ENCODE measurements at regions not wholly inside any gene's neighbourhood (a gene's known extent, or its start where the extent isn't known, plus 50 kb on each side); places are given as distances from the start of the nearest gene placed in this dataset.
"Not testable (repeated sequence)": the region's sequence is repeated elsewhere in the genome, so short reads cannot be mapped to it uniquely, and the experiment has no call there.

DNA sequence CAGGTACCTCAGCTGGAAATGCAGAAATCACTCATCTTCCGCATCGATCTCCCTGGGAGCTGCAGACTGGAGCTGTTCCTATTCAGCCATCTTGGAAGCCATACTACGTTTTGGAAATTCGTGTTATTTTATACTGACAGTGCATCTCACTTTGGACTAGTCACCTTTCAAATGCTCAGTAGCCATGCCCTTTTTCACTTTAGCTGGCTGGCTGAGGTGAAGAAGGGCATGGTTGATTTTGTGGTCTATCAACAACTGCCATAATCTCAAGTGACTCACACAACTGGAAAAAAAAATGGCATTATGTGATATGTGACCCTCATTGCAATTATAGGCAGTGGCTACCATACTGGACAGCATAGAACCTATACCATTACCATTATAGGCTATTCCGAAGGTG lies 100.5 kb downstream of the CCDC71L start:
- Histone ChIP-seq H2AFZ (ENCODE audit: insufficient read depth, low read depth, low read length, poor library complexity, severe bottlenecking) (no peak overlapping the region), H3K9ac (ENCODE audit: low read length) (no peak overlapping the region), H3K27ac (ENCODE audit: low read length in 2 of 2) (no peak overlapping the region), H3K9me3 (ENCODE audit: control extremely low read depth in 1 of 3, control insufficient read depth in 2 of 3, insufficient read depth in 1 of 3, low read length in 2 of 3) (no peaks in the 10 kb centered on the region), H3K4me2 (replicated peaks; ENCODE audit: low read depth, low read length, poor library complexity, severe bottlenecking) (no peak overlapping the region), H3K4me3 (ENCODE audit: control extremely low read depth in 1 of 5, extremely low read depth in 1 of 5, insufficient read depth in 1 of 5, low read depth in 2 of 5, low read length in 4 of 5) (no peak overlapping the region), H3K4me1 (ENCODE audit: control insufficient read depth in 2 of 2, insufficient read depth in 2 of 2, low read length in 2 of 2) (no peaks in the 10 kb centered on the region), H3K36me3 (replicated peaks in 1 of 2; ENCODE audit: control extremely low read depth in 1 of 2, control insufficient read depth in 1 of 2, extremely low read depth in 1 of 2, insufficient read depth in 2 of 2, low read length in 1 of 2) (no peaks in the 10 kb centered on the region), H4K20me1 (ENCODE audit: control insufficient read depth, insufficient read depth, low read length, poor library complexity, severe bottlenecking) (no peaks in the 10 kb centered on the region), H3K79me2 (ENCODE audit: control insufficient read depth, insufficient read depth, low read length) (no peaks in the 10 kb centered on the region), H3K27me3 (replicated peaks in 1 of 4; ENCODE audit: control extremely low read depth in 1 of 4, control insufficient read depth in 3 of 4, insufficient read depth in 4 of 4, low read length in 3 of 4) (no peaks in the 10 kb centered on the region)
- CTCF ChIA-PET: no interaction called here
- TF ChIP-seq, protein P1, sequence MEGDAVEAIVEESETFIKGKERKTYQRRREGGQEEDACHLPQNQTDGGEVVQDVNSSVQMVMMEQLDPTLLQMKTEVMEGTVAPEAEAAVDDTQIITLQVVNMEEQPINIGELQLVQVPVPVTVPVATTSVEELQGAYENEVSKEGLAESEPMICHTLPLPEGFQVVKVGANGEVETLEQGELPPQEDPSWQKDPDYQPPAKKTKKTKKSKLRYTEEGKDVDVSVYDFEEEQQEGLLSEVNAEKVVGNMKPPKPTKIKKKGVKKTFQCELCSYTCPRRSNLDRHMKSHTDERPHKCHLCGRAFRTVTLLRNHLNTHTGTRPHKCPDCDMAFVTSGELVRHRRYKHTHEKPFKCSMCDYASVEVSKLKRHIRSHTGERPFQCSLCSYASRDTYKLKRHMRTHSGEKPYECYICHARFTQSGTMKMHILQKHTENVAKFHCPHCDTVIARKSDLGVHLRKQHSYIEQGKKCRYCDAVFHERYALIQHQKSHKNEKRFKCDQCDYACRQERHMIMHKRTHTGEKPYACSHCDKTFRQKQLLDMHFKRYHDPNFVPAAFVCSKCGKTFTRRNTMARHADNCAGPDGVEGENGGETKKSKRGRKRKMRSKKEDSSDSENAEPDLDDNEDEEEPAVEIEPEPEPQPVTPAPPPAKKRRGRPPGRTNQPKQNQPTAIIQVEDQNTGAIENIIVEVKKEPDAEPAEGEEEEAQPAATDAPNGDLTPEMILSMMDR (IDR thresholded peaks at IDR 0.05): no peak
- TF ChIP-seq EZH2 (IDR thresholded peaks at IDR 0.05; ENCODE audit: borderline replicate concordance, insufficient read depth, low read depth, low read length, poor library complexity, severe bottlenecking): no peak
- no peak overlapping the region for H3K4me3 Mint-ChIP-seq
- ATAC-seq (ENCODE audit: low read depth) (no peak), DNase-seq (no peak)
- H3K9me3 Mint-ChIP-seq (ENCODE audit: insufficient read depth): no peaks in the 10 kb centered on the region
- no peaks in the 10 kb centered on the region for H3K27me3 Mint-ChIP-seq
- peaks cover 8% of the 10 kb centered on the region for H3K4me1 Mint-ChIP-seq
- H3K27ac Mint-ChIP-seq: no peak overlapping the region
- POLR2A ChIA-PET: no interaction called here
- intact Hi-C loops (cut with micrococcal nuclease): no loop called here
- WGBS (ENCODE audit: insufficient coverage): 97% methylated on average over 5 of the region's 5 CpGs

DNA sequence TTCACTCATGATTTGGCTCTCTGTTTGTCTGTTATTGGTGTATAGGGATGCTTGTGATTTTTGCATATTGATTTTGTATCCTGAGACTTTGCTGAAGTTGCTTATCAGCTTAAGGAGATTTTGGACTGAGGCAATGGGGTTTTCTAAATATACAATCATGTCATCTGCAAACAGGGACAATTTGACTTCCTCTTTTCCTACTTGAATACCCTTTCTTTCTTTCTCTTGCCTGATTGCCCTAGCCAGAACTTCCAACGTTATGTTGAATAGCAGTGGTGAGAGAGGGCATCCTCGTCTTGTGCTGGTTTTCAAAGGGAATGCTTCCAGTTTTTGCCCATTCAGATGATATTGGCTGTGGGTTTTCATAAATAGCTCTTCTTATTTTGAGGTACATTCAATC lies 104.7 kb downstream of the CCDC71L start:
- H3K4me1 ChIP-seq (ENCODE audit: control insufficient read depth in 2 of 2, insufficient read depth in 2 of 2, low read length in 2 of 2): peaks cover 18 to 20% of the 10 kb centered on the region in 2 donors
- H3K27me3 ChIP-seq (replicated peaks in 1 of 4; ENCODE audit: control extremely low read depth in 1 of 4, control insufficient read depth in 3 of 4, insufficient read depth in 4 of 4, low read length in 3 of 4); H3K4me3 Mint-ChIP-seq; POLR2A ChIA-PET; H4K20me1 ChIP-seq (ENCODE audit: control insufficient read depth, insufficient read depth, low read length, poor library complexity, severe bottlenecking); H3K27ac Mint-ChIP-seq; ATAC-seq (ENCODE audit: low read depth); DNase-seq; H3K4me3 ChIP-seq (ENCODE audit: control extremely low read depth in 1 of 5, extremely low read depth in 1 of 5, insufficient read depth in 1 of 5, low read depth in 2 of 5, low read length in 4 of 5); H3K79me2 ChIP-seq (ENCODE audit: control insufficient read depth, insufficient read depth, low read length); H3K27ac ChIP-seq (ENCODE audit: low read length in 2 of 2); H3K9me3 Mint-ChIP-seq (ENCODE audit: insufficient read depth); H3K9ac ChIP-seq (ENCODE audit: low read length); H3K27me3 Mint-ChIP-seq; CTCF ChIA-PET; H3K36me3 ChIP-seq (replicated peaks in 1 of 2; ENCODE audit: control extremely low read depth in 1 of 2, control insufficient read depth in 1 of 2, extremely low read depth in 1 of 2, insufficient read depth in 2 of 2, low read length in 1 of 2); H3K4me2 ChIP-seq (replicated peaks; ENCODE audit: low read depth, low read length, poor library complexity, severe bottlenecking); H3K9me3 ChIP-seq (ENCODE audit: control extremely low read depth in 1 of 3, control insufficient read depth in 2 of 3, insufficient read depth in 1 of 3, low read length in 2 of 3); H2AFZ ChIP-seq (ENCODE audit: insufficient read depth, low read depth, low read length, poor library complexity, severe bottlenecking): not testable (repeated sequence)
- intact Hi-C loops (cut with micrococcal nuclease): loop anchor here (10.0 kb wide), 1 partner anchor 309 kb away; the partner anchor contains the start of gene PIK3CG
- H3K4me1 Mint-ChIP-seq: peaks cover 31% of the 10 kb centered on the region
- no CpG with 5 or more reads among the region's 2 CpGs for WGBS (ENCODE audit: insufficient coverage)

DNA sequence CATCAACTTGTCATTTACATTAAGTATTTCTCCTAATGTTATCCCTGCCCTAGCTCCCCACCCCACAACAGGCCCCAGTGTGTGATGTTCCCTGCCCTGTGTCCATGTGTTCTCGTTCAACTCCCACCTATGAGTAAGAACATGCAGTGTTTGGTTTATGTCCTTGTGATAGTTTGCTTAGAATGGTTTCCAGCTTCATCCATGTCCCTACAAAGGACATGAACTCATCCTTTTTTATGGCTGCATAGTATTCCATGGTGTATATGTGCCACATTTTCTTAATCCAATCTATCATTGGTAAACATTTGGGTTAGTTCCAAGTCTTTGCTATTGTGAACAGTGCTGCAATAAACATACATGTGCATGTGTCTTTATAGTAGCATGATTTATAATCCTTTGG lies 106.3 kb downstream of the CCDC71L start:
- not testable (repeated sequence) for H2AFZ ChIP-seq (ENCODE audit: insufficient read depth, low read depth, low read length, poor library complexity, severe bottlenecking); H3K27ac ChIP-seq (ENCODE audit: low read length in 2 of 2); ATAC-seq (ENCODE audit: low read depth); H3K27me3 Mint-ChIP-seq; H3K27me3 ChIP-seq (replicated peaks in 1 of 4; ENCODE audit: control extremely low read depth in 1 of 4, control insufficient read depth in 3 of 4, insufficient read depth in 4 of 4, low read length in 3 of 4); H3K9ac ChIP-seq (ENCODE audit: low read length); H3K36me3 ChIP-seq (replicated peaks in 1 of 2; ENCODE audit: control extremely low read depth in 1 of 2, control insufficient read depth in 1 of 2, extremely low read depth in 1 of 2, insufficient read depth in 2 of 2, low read length in 1 of 2); H3K4me3 ChIP-seq (ENCODE audit: control extremely low read depth in 1 of 5, extremely low read depth in 1 of 5, insufficient read depth in 1 of 5, low read depth in 2 of 5, low read length in 4 of 5); H3K4me2 ChIP-seq (replicated peaks; ENCODE audit: low read depth, low read length, poor library complexity, severe bottlenecking); H3K27ac Mint-ChIP-seq; DNase-seq; H3K4me3 Mint-ChIP-seq; H4K20me1 ChIP-seq (ENCODE audit: control insufficient read depth, insufficient read depth, low read length, poor library complexity, severe bottlenecking); H3K79me2 ChIP-seq (ENCODE audit: control insufficient read depth, insufficient read depth, low read length); H3K9me3 ChIP-seq (ENCODE audit: control extremely low read depth in 1 of 3, control insufficient read depth in 2 of 3, insufficient read depth in 1 of 3, low read length in 2 of 3); H3K9me3 Mint-ChIP-seq (ENCODE audit: insufficient read depth)
- peaks cover 18 to 20% of the 10 kb centered on the region in 2 donors for H3K4me1 ChIP-seq (ENCODE audit: control insufficient read depth in 2 of 2, insufficient read depth in 2 of 2, low read length in 2 of 2)
- intact Hi-C loops (cut with micrococcal nuclease): loop anchor here (10.0 kb wide), 1 partner anchor 310 kb away; the partner anchor contains the start of gene PIK3CG
- H3K4me1 Mint-ChIP-seq: peaks cover 31% of the 10 kb centered on the region
- CTCF ChIA-PET: interaction anchor here (4.4 to 13.5 kb wide), 2 partner anchors 13 to 181 kb away, joined by 25 to 179 read pairs; no protein-coding TSS in a partner anchor
- POLR2A ChIA-PET: interaction anchor here (0.6 kb wide), 1 partner anchor 572 kb away, joined by 5 read pairs; no protein-coding TSS in a partner anchor
- no CpG with 5 or more reads among the region's 1 CpG for WGBS (ENCODE audit: insufficient coverage)
